Mammary epithelial cell (primary cell): ENCODE measurements at regions not wholly inside any gene's neighbourhood (a gene's known extent, or its start where the extent isn't known, plus 50 kb on each side); places are given as distances from the start of the nearest gene placed in this dataset.

ENCODE experiments used
- CTCF ChIP-seq, 2 donors: IDR thresholded peaks in 1 of 2; conservative IDR thresholded peaks in 1 of 2; 2 replicates each; pipeline ENCODE4 v1.5.1; 2011 to 2012; ENCODE audit warnings: inconsistent platforms in 2 of 2, low read length in 2 of 2, mild to moderate bottlenecking in 2 of 2, control low read depth in 1 of 2, low read depth in 1 of 2; ENCODE audit not compliant: insufficient read depth in 1 of 2; ENCODE audit errors: extremely low read depth in 1 of 2
- EZH2 ChIP-seq: IDR thresholded peaks from 2 replicates; pipeline ENCODE4 v1.6.1; 2012; ENCODE audit warnings: low read length, inconsistent platforms, borderline replicate concordance

GRCh38 chr21:17727361-17727760 is 91.8 kb downstream of the C21orf91 start:
- TF ChIP-seq CTCF (conservative IDR thresholded peaks at IDR 0.05 in 1 of 2, IDR thresholded peaks at IDR 0.05 in 1 of 2; ENCODE audit: extremely low read depth in 1 of 2, insufficient read depth in 1 of 2, low read depth in 1 of 2, low read length in 2 of 2) (no peak), EZH2 (no peak)
